ENCODE measurements at regions not wholly inside any gene's neighbourhood (a gene's known extent, or its start where the extent isn't known, plus 50 kb on each side); places are given as distances from the start of the nearest gene placed in this dataset.

DNA sequence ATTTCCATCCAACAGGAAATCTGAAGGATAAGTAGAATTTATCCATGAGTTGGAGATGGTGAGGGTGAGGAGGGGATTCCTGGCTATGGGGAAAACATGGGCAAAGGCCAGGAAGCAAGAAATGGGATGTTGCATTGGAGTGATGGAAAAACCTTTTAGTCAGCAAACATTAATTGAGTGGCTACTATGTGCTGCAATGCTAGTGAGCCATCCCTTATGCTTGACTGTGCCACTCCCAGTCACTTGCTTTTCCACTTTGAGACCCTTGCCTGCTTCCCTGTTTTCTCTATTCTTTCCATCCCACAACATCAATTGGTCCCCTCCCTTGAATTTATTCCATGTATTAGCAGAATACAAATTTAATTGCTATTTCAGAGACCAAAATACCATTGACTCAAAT is 252.7 kb upstream of the HABP2 start:
- TF ChIP-seq, protein P1, sequence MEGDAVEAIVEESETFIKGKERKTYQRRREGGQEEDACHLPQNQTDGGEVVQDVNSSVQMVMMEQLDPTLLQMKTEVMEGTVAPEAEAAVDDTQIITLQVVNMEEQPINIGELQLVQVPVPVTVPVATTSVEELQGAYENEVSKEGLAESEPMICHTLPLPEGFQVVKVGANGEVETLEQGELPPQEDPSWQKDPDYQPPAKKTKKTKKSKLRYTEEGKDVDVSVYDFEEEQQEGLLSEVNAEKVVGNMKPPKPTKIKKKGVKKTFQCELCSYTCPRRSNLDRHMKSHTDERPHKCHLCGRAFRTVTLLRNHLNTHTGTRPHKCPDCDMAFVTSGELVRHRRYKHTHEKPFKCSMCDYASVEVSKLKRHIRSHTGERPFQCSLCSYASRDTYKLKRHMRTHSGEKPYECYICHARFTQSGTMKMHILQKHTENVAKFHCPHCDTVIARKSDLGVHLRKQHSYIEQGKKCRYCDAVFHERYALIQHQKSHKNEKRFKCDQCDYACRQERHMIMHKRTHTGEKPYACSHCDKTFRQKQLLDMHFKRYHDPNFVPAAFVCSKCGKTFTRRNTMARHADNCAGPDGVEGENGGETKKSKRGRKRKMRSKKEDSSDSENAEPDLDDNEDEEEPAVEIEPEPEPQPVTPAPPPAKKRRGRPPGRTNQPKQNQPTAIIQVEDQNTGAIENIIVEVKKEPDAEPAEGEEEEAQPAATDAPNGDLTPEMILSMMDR (IDR thresholded peaks at IDR 0.05; ENCODE audit: borderline replicate concordance, extremely low read depth, low read length, poor library complexity, severe bottlenecking), result no peak
- TF ChIP-seq EZH2 (IDR thresholded peaks at IDR 0.05; ENCODE audit: borderline replicate concordance, low read depth, low read length, severe bottlenecking), result no peak
